Spleen (tissue), 7 donors: ENCODE measurements at regions not wholly inside any gene's neighbourhood (a gene's known extent, or its start where the extent isn't known, plus 50 kb on each side); places are given as distances from the start of the nearest gene placed in this dataset.

Experiments used
- POLR2A ChIP-seq, 3 donors: fragments of 450-650 bp; IDR thresholded peaks; one replicate each; pipeline ENCODE4 v1.5.1; 2017; ENCODE audit warnings: antibody characterized with exemption in 3 of 3, mild to moderate bottlenecking in 1 of 3
- TF ChIP-seq, protein P1 (sequence below), 11 experiments: fragments of 200-600 bp in 7 of 11; fragments of 450-650 bp in 4 of 11; sonication (generic) in 4 of 11; IDR thresholded peaks in 8 of 11; conservative IDR thresholded peaks in 3 of 11; 1 replicate in 7 of 11; 2 replicates in 4 of 11; pipeline versions ENCODE4 v1.4.0 to v1.8.0; 2016 to 2021; ENCODE audit warnings: antibody characterized with exemption in 11 of 11, inconsistent platforms in 4 of 11, mild to moderate bottlenecking in 1 of 11
- donor health status: DM: no; HTN: no; CAD: no; lungs with moderate emphysema.
- donor health status: DM: no; HTN: no; CAD: no.
- donor health status: DM: no; HTN: no; CAD: no.

DNA sequence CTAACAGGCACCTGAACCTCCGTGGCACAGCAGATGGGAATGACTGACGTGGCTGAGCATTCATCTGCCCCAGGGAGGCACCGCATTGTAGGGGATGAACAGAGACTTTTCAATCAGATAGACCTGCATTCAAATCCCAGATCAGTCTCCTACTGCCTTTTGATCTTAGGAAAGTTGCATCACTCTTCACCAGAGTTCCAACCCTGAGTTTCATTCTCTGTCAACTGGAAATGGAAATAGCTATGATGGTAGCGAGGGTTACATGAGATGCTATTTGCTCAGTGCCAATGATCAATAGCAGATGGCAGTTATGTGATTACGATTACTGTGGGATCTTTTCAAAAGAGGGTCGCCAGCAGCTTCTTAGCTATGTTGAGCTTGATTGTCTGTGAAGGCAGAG, 189.3 kb upstream of the RFC3 start:
- TF ChIP-seq POLR2A (IDR thresholded peaks at IDR 0.05), result no peak
- TF ChIP-seq, protein P1, sequence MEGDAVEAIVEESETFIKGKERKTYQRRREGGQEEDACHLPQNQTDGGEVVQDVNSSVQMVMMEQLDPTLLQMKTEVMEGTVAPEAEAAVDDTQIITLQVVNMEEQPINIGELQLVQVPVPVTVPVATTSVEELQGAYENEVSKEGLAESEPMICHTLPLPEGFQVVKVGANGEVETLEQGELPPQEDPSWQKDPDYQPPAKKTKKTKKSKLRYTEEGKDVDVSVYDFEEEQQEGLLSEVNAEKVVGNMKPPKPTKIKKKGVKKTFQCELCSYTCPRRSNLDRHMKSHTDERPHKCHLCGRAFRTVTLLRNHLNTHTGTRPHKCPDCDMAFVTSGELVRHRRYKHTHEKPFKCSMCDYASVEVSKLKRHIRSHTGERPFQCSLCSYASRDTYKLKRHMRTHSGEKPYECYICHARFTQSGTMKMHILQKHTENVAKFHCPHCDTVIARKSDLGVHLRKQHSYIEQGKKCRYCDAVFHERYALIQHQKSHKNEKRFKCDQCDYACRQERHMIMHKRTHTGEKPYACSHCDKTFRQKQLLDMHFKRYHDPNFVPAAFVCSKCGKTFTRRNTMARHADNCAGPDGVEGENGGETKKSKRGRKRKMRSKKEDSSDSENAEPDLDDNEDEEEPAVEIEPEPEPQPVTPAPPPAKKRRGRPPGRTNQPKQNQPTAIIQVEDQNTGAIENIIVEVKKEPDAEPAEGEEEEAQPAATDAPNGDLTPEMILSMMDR (IDR thresholded peaks at IDR 0.05 in 8 of 11, conservative IDR thresholded peaks at IDR 0.05 in 3 of 11), result no peak
